ENCODE measurements at regions not wholly inside any gene's neighbourhood (a gene's known extent, or its start where the extent isn't known, plus 50 kb on each side); places are given as distances from the start of the nearest gene placed in this dataset.

- DNase-seq = peak in 1 of 3 donors; percentile 54
- intact Hi-C loops (cut with DNase I, micrococcal nuclease) = no loop called here
- peak; percentile 90 for ATAC-seq
- TF ChIP-seq, protein P1, sequence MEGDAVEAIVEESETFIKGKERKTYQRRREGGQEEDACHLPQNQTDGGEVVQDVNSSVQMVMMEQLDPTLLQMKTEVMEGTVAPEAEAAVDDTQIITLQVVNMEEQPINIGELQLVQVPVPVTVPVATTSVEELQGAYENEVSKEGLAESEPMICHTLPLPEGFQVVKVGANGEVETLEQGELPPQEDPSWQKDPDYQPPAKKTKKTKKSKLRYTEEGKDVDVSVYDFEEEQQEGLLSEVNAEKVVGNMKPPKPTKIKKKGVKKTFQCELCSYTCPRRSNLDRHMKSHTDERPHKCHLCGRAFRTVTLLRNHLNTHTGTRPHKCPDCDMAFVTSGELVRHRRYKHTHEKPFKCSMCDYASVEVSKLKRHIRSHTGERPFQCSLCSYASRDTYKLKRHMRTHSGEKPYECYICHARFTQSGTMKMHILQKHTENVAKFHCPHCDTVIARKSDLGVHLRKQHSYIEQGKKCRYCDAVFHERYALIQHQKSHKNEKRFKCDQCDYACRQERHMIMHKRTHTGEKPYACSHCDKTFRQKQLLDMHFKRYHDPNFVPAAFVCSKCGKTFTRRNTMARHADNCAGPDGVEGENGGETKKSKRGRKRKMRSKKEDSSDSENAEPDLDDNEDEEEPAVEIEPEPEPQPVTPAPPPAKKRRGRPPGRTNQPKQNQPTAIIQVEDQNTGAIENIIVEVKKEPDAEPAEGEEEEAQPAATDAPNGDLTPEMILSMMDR (IDR thresholded peaks at IDR 0.05) = no peak
- Histone ChIP-seq H3K9me3 (no peaks in the 10 kb centered on the region), H3K36me3 (ENCODE audit: low read depth) (no peaks in the 10 kb centered on the region), H3K4me1 (ENCODE audit: low read depth) (peaks cover 16% of the 10 kb centered on the region), H3K4me3 (no peak overlapping the region)
These were observed 71.1 kb downstream of the TMEM114 start for GRCh38 chr16:8519179-8519578.

DNA sequence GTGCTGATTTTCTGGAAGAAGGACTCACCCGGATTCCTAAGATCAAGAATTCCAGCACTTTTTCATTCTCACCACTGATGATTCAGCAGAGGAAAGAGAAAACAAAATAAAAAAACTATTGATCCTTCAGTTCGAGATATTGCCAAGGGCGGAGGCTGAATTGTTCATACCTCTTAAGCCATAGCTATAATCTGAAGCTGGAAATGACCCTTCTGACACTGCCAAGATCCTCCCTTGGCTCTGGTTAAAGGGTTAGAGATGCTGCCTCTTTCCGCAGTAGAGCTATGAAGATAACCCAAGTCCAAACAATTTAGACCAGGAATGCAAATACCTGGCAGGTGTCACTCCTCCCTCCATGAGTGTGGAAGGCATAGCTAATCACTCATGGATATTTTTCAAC lies 73.0 kb downstream of the TMEM114 start:
- Histone ChIP-seq H3K4me1 (ENCODE audit: low read depth) (peaks cover 30% of the 10 kb centered on the region), H3K36me3 (ENCODE audit: low read depth) (no peaks in the 10 kb centered on the region), H3K4me3 (no peak overlapping the region), H3K9me3 (no peaks in the 10 kb centered on the region)
- DNase-seq (peak in 1 of 3 donors; percentile 54), ATAC-seq (peak; percentile 71)
- TF ChIP-seq, protein P1 (IDR thresholded peaks at IDR 0.05) = no peak
- intact Hi-C loops (cut with DNase I, micrococcal nuclease) = no loop called here

- H3K4me3 ChIP-seq = no peak overlapping the region
- no peaks in the 10 kb centered on the region for H3K36me3 ChIP-seq (ENCODE audit: low read depth)
These were observed 73.8 kb downstream of the TMEM114 start for GRCh38 chr16:8516471-8516870.

GRCh38 chr16:8512941-8513624 lies 77.2 kb downstream of the TMEM114 start:
- Histone ChIP-seq H3K36me3 (ENCODE audit: low read depth) (no peaks in the 10 kb centered on the region), H3K4me3 (no peak overlapping the region), H3K4me1 (ENCODE audit: low read depth) (peaks cover 23% of the 10 kb centered on the region), H3K9me3 (no peaks in the 10 kb centered on the region)
- ATAC-seq = peak; percentile 78
- peak in 1 of 3 donors; percentile 50 for DNase-seq
- TF ChIP-seq, protein P1 (IDR thresholded peaks at IDR 0.05) = no peak
- intact Hi-C loops (cut with DNase I, micrococcal nuclease) = no loop called here

More at GRCh38 chr16:8516471-8516870, 73.8 kb downstream of the TMEM114 start:
- intact Hi-C loops (cut with DNase I, micrococcal nuclease) = no loop called here
- DNase-seq = no peak
- no peaks in the 10 kb centered on the region for H3K9me3 ChIP-seq
- H3K4me1 ChIP-seq (ENCODE audit: low read depth) = peaks cover 30% of the 10 kb centered on the region
- TF ChIP-seq, protein P1 (IDR thresholded peaks at IDR 0.05) = no peak
- ATAC-seq = no peak

DNA sequence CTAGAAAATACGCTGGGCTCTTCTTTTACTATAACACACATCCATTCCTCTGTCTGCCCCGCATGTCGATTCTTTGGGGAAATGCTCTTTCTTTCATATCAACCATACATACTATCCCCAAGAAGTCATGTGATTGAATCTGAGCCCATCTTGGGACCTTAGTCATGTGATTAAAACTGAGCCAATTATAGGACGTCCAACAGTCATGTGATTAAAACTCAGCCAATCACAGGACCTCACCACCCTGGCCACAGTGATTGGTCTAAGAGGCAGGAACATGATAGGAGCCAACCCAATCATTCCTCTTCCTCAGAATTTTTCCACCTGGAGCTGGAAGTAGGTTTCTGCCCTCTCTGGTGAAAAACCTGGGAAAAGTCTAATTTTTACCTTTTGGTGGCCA lies 78.8 kb downstream of the TMEM114 start:
- H3K4me1 ChIP-seq (ENCODE audit: low read depth) = peaks cover 14% of the 10 kb centered on the region
- DNase-seq = no peak
- intact Hi-C loops (cut with DNase I, micrococcal nuclease) = no loop called here
- no peaks in the 10 kb centered on the region for H3K36me3 ChIP-seq (ENCODE audit: low read depth)
- no peak overlapping the region for H3K4me3 ChIP-seq
- H3K9me3 ChIP-seq = no peaks in the 10 kb centered on the region
- no peak for ATAC-seq
- TF ChIP-seq, protein P1 (IDR thresholded peaks at IDR 0.05) = no peak
